Vagina (tissue), 2 donors: ENCODE measurements at regions not wholly inside any gene's neighbourhood (a gene's known extent, or its start where the extent isn't known, plus 50 kb on each side); places are given as distances from the start of the nearest gene placed in this dataset.

Experiments used
- DNase-seq, 2 donors: peaks; one replicate each; pipeline ENCODE4 v3.0.0-alpha.2; 2017; ENCODE audit errors: extremely low spot score in 2 of 2
- H3K27ac ChIP-seq: fragments of 200-600 bp; sonication (generic); one replicate; pipeline ENCODE4 v1.5.1; 2019
- H3K27me3 ChIP-seq: fragments of 200-600 bp; sonication (generic); one replicate; pipeline ENCODE4 v1.5.1; 2019
- H3K36me3 ChIP-seq, 2 donors: fragments of 200-600 bp; sonication (generic); one replicate each; pipeline ENCODE4 v1.5.1; 2017 to 2019
- H3K4me1 ChIP-seq: fragments of 200-600 bp; sonication (generic); one replicate; pipeline ENCODE4 v1.5.1; 2019
- H3K4me3 ChIP-seq, 2 donors: fragments of 200-600 bp; sonication (generic); 1 replicate in 1 of 2; 2 replicates in 1 of 2; pipeline ENCODE4 v1.5.1; 2016 to 2019
- H3K9me3 ChIP-seq: fragments of 200-600 bp; sonication (generic); one replicate; pipeline ENCODE4 v1.5.1; 2019
- POLR2A ChIP-seq, 2 donors: fragments of 450-650 bp; IDR thresholded peaks; one replicate each; pipeline ENCODE4 v1.6.1; 2017; ENCODE audit warnings: antibody characterized with exemption in 2 of 2, mild to moderate bottlenecking in 2 of 2, moderate library complexity in 2 of 2
- POLR2AphosphoS5 ChIP-seq, 2 donors: sonication (generic); formaldehyde crosslinking; IDR thresholded peaks; one replicate each; pipeline ENCODE4 v1.9.0; 2017; ENCODE audit warnings: antibody characterized with exemption in 2 of 2, mild to moderate bottlenecking in 2 of 2, low read depth in 1 of 2; ENCODE audit not compliant: insufficient read depth in 1 of 2
- intact Hi-C: fragments of 100-400 bp; cut with DNase I; formaldehyde crosslinking; loops from one replicate; pipeline ENCODE4 v1.15.1; 2023
- TF ChIP-seq, protein P1 (sequence below), 3 experiments: fragments of 450-650 bp in 2 of 3; fragments of 200-600 bp in 1 of 3; sonication (generic) in 1 of 3; IDR thresholded peaks; one replicate each; pipeline ENCODE4 v1.5.1; 2017 to 2019; ENCODE audit warnings: antibody characterized with exemption in 3 of 3, mild to moderate bottlenecking in 2 of 3, moderate library complexity in 2 of 3

DNA sequence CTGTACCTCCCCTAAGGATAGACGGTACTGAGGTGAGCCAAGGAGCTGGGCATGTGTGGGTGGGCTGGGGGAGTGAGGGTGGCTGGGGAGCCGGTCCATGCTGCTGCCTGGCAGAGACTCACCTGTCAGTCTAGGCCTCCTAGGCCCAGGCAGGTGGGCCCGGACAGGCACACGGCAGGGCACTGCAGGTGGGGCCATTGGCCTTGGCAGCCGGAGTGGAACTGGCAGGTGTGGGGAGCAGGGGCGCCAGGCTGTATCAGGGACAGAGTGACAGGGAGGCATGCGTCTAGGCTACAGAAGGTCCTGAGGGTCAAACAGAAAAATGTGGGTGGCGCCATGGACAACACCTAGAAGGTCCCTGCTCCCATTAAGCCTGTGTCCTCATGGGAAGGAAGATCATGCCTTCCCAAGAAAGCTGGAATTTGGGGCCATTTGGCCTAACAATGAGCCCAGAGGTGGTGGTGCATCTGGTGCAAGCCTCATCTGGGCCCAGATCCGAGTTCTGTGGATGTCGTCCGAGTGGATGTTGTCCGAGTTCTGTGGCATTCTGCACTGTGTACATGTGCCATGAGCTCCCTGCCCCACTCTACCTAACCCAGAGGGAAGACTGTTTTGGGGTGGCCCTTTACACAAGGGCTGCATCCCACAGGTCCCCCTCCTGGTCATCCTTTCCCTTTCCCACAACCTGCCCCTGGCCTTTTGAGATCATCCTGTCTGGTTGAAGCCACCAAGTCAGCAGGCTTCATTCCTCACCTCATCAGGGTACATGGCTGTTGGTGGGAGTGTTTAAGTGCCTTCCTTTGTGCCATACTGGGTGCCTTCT is 249.7 kb downstream of the GLI2 start:
- no peak for DNase-seq
- Histone ChIP-seq H3K4me3 (no peak overlapping the region), H3K4me1 (no peaks in the 10 kb centered on the region), H3K27me3 (no peaks in the 10 kb centered on the region), H3K36me3 (peaks cover 0 to 7% of the 10 kb centered on the region in 2 donors), H3K9me3 (no peaks in the 10 kb centered on the region), H3K27ac (no peak overlapping the region)
- TF ChIP-seq POLR2AphosphoS5 (IDR thresholded peaks at IDR 0.05; ENCODE audit: insufficient read depth in 1 of 2, low read depth in 1 of 2) (no peak), POLR2A (IDR thresholded peaks at IDR 0.05) (no peak)
- TF ChIP-seq, protein P1, sequence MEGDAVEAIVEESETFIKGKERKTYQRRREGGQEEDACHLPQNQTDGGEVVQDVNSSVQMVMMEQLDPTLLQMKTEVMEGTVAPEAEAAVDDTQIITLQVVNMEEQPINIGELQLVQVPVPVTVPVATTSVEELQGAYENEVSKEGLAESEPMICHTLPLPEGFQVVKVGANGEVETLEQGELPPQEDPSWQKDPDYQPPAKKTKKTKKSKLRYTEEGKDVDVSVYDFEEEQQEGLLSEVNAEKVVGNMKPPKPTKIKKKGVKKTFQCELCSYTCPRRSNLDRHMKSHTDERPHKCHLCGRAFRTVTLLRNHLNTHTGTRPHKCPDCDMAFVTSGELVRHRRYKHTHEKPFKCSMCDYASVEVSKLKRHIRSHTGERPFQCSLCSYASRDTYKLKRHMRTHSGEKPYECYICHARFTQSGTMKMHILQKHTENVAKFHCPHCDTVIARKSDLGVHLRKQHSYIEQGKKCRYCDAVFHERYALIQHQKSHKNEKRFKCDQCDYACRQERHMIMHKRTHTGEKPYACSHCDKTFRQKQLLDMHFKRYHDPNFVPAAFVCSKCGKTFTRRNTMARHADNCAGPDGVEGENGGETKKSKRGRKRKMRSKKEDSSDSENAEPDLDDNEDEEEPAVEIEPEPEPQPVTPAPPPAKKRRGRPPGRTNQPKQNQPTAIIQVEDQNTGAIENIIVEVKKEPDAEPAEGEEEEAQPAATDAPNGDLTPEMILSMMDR (IDR thresholded peaks at IDR 0.05), result no peak
- intact Hi-C loops, result no loop called here

DNA sequence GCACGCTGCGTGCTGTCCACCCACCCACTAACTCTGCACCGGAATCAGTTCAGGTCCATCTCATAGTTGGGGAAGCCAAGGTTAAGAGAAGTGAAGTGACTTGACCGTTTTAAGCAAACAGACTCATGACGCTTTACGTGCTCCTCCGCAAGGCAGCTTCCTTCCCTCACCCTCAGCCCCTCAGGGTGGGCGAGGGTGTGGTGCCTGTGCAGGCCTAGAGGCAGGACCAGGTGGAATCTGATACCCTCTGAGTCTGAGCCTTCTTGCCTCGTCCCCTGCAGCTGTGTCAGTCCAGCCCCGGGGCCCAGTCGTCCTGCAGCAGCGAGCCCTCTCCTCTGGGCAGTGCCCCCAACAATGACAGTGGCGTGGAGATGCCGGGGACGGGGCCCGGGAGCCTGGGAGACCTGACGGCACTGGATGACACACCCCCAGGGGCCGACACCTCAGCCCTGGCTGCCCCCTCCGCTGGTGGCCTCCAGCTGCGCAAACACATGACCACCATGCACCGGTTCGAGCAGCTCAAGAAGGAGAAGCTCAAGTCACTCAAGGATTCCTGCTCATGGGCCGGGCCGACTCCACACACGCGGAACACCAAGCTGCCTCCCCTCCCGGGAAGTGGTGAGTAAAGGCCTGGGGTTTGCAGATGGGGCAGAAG is 250.5 kb downstream of the GLI2 start:
- no peak overlapping the region for H3K27ac ChIP-seq
- TF ChIP-seq POLR2AphosphoS5 (IDR thresholded peaks at IDR 0.05; ENCODE audit: insufficient read depth in 1 of 2, low read depth in 1 of 2) (no peak), POLR2A (IDR thresholded peaks at IDR 0.05) (no peak)
- TF ChIP-seq, protein P1 (IDR thresholded peaks at IDR 0.05), result no peak
- no peaks in the 10 kb centered on the region for H3K27me3 ChIP-seq
- no peaks in the 10 kb centered on the region for H3K9me3 ChIP-seq
- H3K36me3 ChIP-seq, result peaks cover 0 to 7% of the 10 kb centered on the region in 2 donors
- no peak overlapping the region for H3K4me3 ChIP-seq
- no peak for DNase-seq
- no peaks in the 10 kb centered on the region for H3K4me1 ChIP-seq
- intact Hi-C loops, result no loop called here

DNA sequence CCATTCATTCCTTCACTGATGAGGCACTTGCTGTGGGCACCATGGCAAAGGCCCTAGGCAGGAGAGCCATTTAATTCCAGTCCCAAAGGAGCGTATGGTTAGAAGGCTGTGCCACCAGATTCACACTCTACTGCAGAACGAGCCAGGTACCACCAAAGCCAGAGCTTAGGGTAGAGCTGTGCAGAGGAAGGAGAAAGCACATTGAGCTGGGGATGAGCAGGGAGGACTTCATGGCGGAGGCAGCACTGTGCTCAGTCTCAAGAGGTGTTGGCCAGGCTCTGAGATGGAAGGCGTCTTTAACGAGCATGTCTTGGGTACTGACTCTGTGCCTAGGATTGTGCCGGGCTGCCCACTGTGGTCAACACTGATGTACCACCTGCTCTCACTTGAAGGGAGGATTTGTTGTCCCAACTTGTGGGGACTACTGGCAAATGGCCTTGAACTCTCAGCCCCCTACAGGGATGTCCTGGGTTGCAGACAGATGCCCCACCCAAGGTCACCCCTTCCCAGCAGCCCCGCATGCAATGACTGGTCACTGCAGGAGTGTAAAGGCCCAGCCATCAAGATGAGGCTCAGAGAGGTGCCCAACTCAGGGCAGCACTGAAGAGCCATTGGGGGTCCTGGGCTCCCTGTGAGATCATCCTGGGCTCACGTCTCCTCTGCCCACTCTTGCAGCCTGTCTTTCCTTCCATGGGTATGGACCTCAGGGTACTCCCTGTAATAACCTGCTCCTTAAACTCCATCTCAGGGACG is 251.4 kb downstream of the GLI2 start:
- H3K9me3 ChIP-seq, result no peaks in the 10 kb centered on the region
- DNase-seq, result no peak
- H3K4me3 ChIP-seq, result no peak overlapping the region
- no peaks in the 10 kb centered on the region for H3K4me1 ChIP-seq
- no peaks in the 10 kb centered on the region for H3K27me3 ChIP-seq
- intact Hi-C loops, result no loop called here
- peaks cover 0 to 7% of the 10 kb centered on the region in 2 donors for H3K36me3 ChIP-seq
- TF ChIP-seq POLR2A (IDR thresholded peaks at IDR 0.05), result no peak
- TF ChIP-seq, protein P1 (IDR thresholded peaks at IDR 0.05), result no peak
- TF ChIP-seq POLR2AphosphoS5 (IDR thresholded peaks at IDR 0.05; ENCODE audit: insufficient read depth in 1 of 2, low read depth in 1 of 2), result no peak
- no peak overlapping the region for H3K27ac ChIP-seq

DNA sequence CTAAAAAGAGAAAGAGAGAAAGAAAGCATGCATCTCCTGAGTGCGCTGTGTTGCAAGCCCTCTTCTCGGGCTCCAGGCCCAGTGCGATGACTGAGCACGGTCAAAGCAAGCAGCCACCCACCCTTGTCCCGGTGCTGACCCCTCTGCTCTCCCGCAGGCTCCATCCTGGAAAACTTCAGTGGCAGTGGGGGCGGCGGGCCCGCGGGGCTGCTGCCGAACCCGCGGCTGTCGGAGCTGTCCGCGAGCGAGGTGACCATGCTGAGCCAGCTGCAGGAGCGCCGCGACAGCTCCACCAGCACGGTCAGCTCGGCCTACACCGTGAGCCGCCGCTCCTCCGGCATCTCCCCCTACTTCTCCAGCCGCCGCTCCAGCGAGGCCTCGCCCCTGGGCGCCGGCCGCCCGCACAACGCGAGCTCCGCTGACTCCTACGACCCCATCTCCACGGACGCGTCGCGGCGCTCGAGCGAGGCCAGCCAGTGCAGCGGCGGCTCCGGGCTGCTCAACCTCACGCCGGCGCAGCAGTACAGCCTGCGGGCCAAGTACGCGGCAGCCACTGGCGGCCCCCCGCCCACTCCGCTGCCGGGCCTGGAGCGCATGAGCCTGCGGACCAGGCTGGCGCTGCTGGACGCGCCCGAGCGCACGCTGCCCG is 252.5 kb downstream of the GLI2 start:
- H3K4me3 ChIP-seq, result no peak overlapping the region
- intact Hi-C loops, result no loop called here
- DNase-seq, result peak; percentile 44 to 88
- peaks cover 0 to 7% of the 10 kb centered on the region in 2 donors for H3K36me3 ChIP-seq
- TF ChIP-seq POLR2AphosphoS5 (IDR thresholded peaks at IDR 0.05; ENCODE audit: insufficient read depth in 1 of 2, low read depth in 1 of 2) (no peak), POLR2A (IDR thresholded peaks at IDR 0.05) (no peak)
- TF ChIP-seq, protein P1 (IDR thresholded peaks at IDR 0.05), result no peak
- H3K27ac ChIP-seq, result no peak overlapping the region
- no peaks in the 10 kb centered on the region for H3K9me3 ChIP-seq
- no peaks in the 10 kb centered on the region for H3K27me3 ChIP-seq
- no peaks in the 10 kb centered on the region for H3K4me1 ChIP-seq
